H1 (cell line): ENCODE measurements at regions not wholly inside any gene's neighbourhood (a gene's known extent, or its start where the extent isn't known, plus 50 kb on each side); places are given as distances from the start of the nearest gene placed in this dataset.

Experiments
- CTCF ChIA-PET: fragments of 300-600 bp; sonication (Branson Sonifier 250); formaldehyde crosslinking; loops from one replicate; lab custom pipeline; 2021; ENCODE audit not compliant: partially characterized antibody; lab: Charles Lee
- POLR2A ChIA-PET: fragments of 300-600 bp; sonication (Branson Sonifier 250); formaldehyde crosslinking; loops from one replicate; lab custom pipeline; 2021; ENCODE audit warnings: inconsistent platforms; ENCODE audit not compliant: partially characterized antibody; lab: Charles Lee
- DNase-seq, 2 experiments: peaks; one replicate each; pipeline versions ENCODE4 v3.0.0 to v3.0.0-alpha.2; 2010 to 2022; ENCODE audit warnings: low spot score in 2 of 2, low read depth in 1 of 2, mixed read lengths in 1 of 2
- FAIRE-seq: peaks from 2 replicates; lab custom pipeline; 2011; peaks lifted over from hg19 to GRCh38; lab: Jason Lieb, UNC
- H2AFZ ChIP-seq: 2 replicates; pipeline ENCODE4 v1.8.1; 2012; ENCODE audit warnings: low read length, inconsistent platforms
- H2AK5ac ChIP-seq: 2 replicates; pipeline ENCODE4 v1.6.1; 2013; ENCODE audit warnings: low read depth, low read length
- H2BK120ac ChIP-seq: replicated peaks from 2 replicates; pipeline ENCODE3; 2013; ENCODE audit warnings: low read depth, low read length, inconsistent platforms
- H2BK12ac ChIP-seq: 2 replicates; pipeline ENCODE4 v1.6.1; 2013; ENCODE audit warnings: low read depth, low read length
- H2BK15ac ChIP-seq: 2 replicates; pipeline ENCODE4 v1.6.1; 2013; ENCODE audit warnings: low read length
- H2BK20ac ChIP-seq: 2 replicates; pipeline ENCODE4 v1.6.1; 2013; ENCODE audit warnings: low read length
- H2BK5ac ChIP-seq: 2 replicates; pipeline ENCODE4 v1.6.1; 2013; ENCODE audit warnings: low read depth, low read length
- H3K14ac ChIP-seq: 2 replicates; pipeline ENCODE4 v1.6.1; 2013; ENCODE audit warnings: inconsistent platforms; ENCODE audit not compliant: insufficient read length
- H3K18ac ChIP-seq: 2 replicates; pipeline ENCODE4 v1.6.1; 2013; ENCODE audit warnings: low read length; ENCODE audit errors: extremely low read depth
- H3K23ac ChIP-seq: 2 replicates; pipeline ENCODE4 v1.6.1; 2013; ENCODE audit warnings: inconsistent platforms; ENCODE audit not compliant: insufficient read length
- H3K23me2 ChIP-seq: 2 replicates; pipeline ENCODE4 v1.6.1; 2013; ENCODE audit warnings: low read depth, low read length
- H3K27ac ChIP-seq: 2 replicates; pipeline ENCODE4 v1.6.1; 2011; ENCODE audit warnings: low read depth, low read length, inconsistent platforms
- H3K27me3 ChIP-seq, 4 experiments: replicated peaks in 1 of 4; 1 replicate in 1 of 4; 2 replicates in 3 of 4; pipeline versions ENCODE4 v1.6.1 to v1.8.1; 2011 to 2013; ENCODE audit warnings: low read length in 3 of 4, mild to moderate bottlenecking in 3 of 4, inconsistent platforms in 2 of 4, mixed read lengths in 2 of 4, moderate library complexity in 1 of 4; ENCODE audit not compliant: control insufficient read depth in 3 of 4, insufficient read depth in 3 of 4; ENCODE audit errors: extremely low read depth in 1 of 4
- H3K36me3 ChIP-seq, 4 experiments: 2 replicates each; pipeline versions ENCODE4 v1.6.1 to v1.8.1; 2011 to 2013; ENCODE audit warnings: mild to moderate bottlenecking in 4 of 4, low read length in 3 of 4, moderate library complexity in 2 of 4, control low read depth in 1 of 4, inconsistent platforms in 1 of 4; ENCODE audit not compliant: insufficient read depth in 4 of 4, control insufficient read depth in 2 of 4
- H3K4ac ChIP-seq: replicated peaks from 2 replicates; pipeline ENCODE3; 2013; ENCODE audit warnings: low read length, low read depth, mixed read lengths, inconsistent platforms; ENCODE audit not compliant: insufficient read length
- H3K4me1 ChIP-seq, 4 experiments: replicated peaks in 1 of 4; 1 replicate in 1 of 4; 2 replicates in 3 of 4; pipeline versions ENCODE4 v1.6.1 to v1.8.1; 2011 to 2013; ENCODE audit warnings: low read length in 3 of 4, inconsistent platforms in 2 of 4, mixed read lengths in 1 of 4; ENCODE audit not compliant: insufficient read depth in 4 of 4, control insufficient read depth in 3 of 4
- H3K4me2 ChIP-seq, 2 experiments: 2 replicates each; pipeline versions ENCODE4 v1.6.1 to v1.8.1; 2011 to 2013; ENCODE audit warnings: low read depth in 2 of 2, low read length in 2 of 2, control low read depth in 1 of 2, inconsistent platforms in 1 of 2, mild to moderate bottlenecking in 1 of 2; ENCODE audit not compliant: insufficient read depth in 1 of 2
- H3K4me3 ChIP-seq, 4 experiments: fragments of 200-600, 300-600 bp in 1 of 4; sonication (generic), shearing (Covaris generic), sonication (Bioruptor Twin) in 1 of 4; 2 replicates each; pipeline versions ENCODE4 v1.5.1 to v1.8.1; 2011 to 2016; ENCODE audit warnings: low read length in 4 of 4, low read depth in 3 of 4, control low read depth in 2 of 4, inconsistent platforms in 2 of 4, mild to moderate bottlenecking in 2 of 4, mixed read lengths in 1 of 4, moderate library complexity in 1 of 4; ENCODE audit not compliant: insufficient read depth in 2 of 4; ENCODE audit errors: extremely low read depth in 1 of 4
- H3K56ac ChIP-seq: replicated peaks from 2 replicates; pipeline ENCODE3; 2013; ENCODE audit warnings: low read depth, mild to moderate bottlenecking, mixed read lengths, low read length, inconsistent platforms; ENCODE audit not compliant: insufficient read length
- H3K79me1 ChIP-seq: 2 replicates; pipeline ENCODE4 v1.6.1; 2013; ENCODE audit warnings: low read depth, low read length, control low read depth
- H3K79me2 ChIP-seq, 2 experiments: 2 replicates each; pipeline versions ENCODE4 v1.6.1 to v1.8.1; 2012 to 2013; ENCODE audit warnings: low read length in 2 of 2, mild to moderate bottlenecking in 2 of 2, inconsistent platforms in 1 of 2; ENCODE audit not compliant: insufficient read depth in 2 of 2, control insufficient read depth in 1 of 2
- H3K9ac ChIP-seq, 4 experiments: replicated peaks in 1 of 4; 1 replicate in 1 of 4; 2 replicates in 3 of 4; pipeline versions ENCODE4 v1.6.1 to v1.8.1; 2011 to 2013; ENCODE audit warnings: low read depth in 3 of 4, low read length in 3 of 4, control low read depth in 2 of 4, mild to moderate bottlenecking in 2 of 4, moderate library complexity in 2 of 4, inconsistent platforms in 1 of 4; ENCODE audit errors: extremely low read depth in 1 of 4
- H3K9me3 ChIP-seq, 2 experiments: 2 replicates each; pipeline versions ENCODE4 v1.6.1 to v1.8.1; 2012 to 2013; ENCODE audit warnings: mild to moderate bottlenecking in 2 of 2, moderate library complexity in 2 of 2, control low read depth in 1 of 2, inconsistent platforms in 1 of 2, low read depth in 1 of 2, low read length in 1 of 2, mixed read lengths in 1 of 2; ENCODE audit not compliant: insufficient read depth in 2 of 2
- H4K20me1 ChIP-seq, 2 experiments: replicated peaks in 1 of 2; 2 replicates each; pipeline versions ENCODE3 to v1.8.1; 2011 to 2013; ENCODE audit warnings: inconsistent platforms in 2 of 2, low read length in 2 of 2, mild to moderate bottlenecking in 1 of 2; ENCODE audit not compliant: insufficient read depth in 2 of 2, control insufficient read depth in 1 of 2
- H4K5ac ChIP-seq: 2 replicates; pipeline ENCODE4 v1.6.1; 2013; ENCODE audit warnings: low read length, low read depth, mixed read lengths, inconsistent platforms; ENCODE audit not compliant: insufficient read length
- H4K8ac ChIP-seq: 2 replicates; pipeline ENCODE4 v1.8.0; 2013; ENCODE audit warnings: mild to moderate bottlenecking, moderate library complexity, low read length, inconsistent platforms; ENCODE audit not compliant: insufficient read depth; ENCODE audit errors: extremely low read depth
- H4K91ac ChIP-seq: replicated peaks from 2 replicates; pipeline ENCODE3; 2013; ENCODE audit warnings: low read length, mixed read lengths, inconsistent platforms; ENCODE audit not compliant: insufficient read length
- BCL11A ChIP-seq, 2 experiments: IDR thresholded peaks; one replicate each; pipeline ENCODE4 v1.6.1; 2011; ENCODE audit warnings: low read depth in 2 of 2, low read length in 2 of 2, mild to moderate bottlenecking in 2 of 2
- CEBPB ChIP-seq: IDR thresholded peaks from 2 replicates; pipeline ENCODE4 v1.6.1; 2012; ENCODE audit warnings: low read depth, low read length
- POLR2A ChIP-seq, 2 experiments: IDR thresholded peaks; 1 replicate in 1 of 2; 2 replicates in 1 of 2; pipeline ENCODE4 v1.6.1; 2011; ENCODE audit warnings: low read depth in 2 of 2, low read length in 2 of 2, mild to moderate bottlenecking in 2 of 2; ENCODE audit errors: control extremely low read depth in 1 of 2
- SAP30 ChIP-seq: fragments of 300-600 bp; sonication (generic); IDR thresholded peaks from 2 replicates; pipeline ENCODE4 v1.7.1; 2012; ENCODE audit warnings: low read length, moderate library complexity, mild to moderate bottlenecking, inconsistent platforms; ENCODE audit not compliant: insufficient read depth, insufficient replicate concordance
- SIN3A ChIP-seq, 2 experiments: IDR thresholded peaks in 1 of 2; conservative IDR thresholded peaks in 1 of 2; 2 replicates each; pipeline ENCODE4 v1.6.1; 2011 to 2012; ENCODE audit warnings: low read length in 2 of 2, improper control_type of control experiment in 1 of 2, low read depth in 1 of 2, mild to moderate bottlenecking in 1 of 2
- SIRT6 ChIP-seq: IDR thresholded peaks from one replicate; pipeline ENCODE4 v1.7.1; 2012; ENCODE audit warnings: low read length, inconsistent platforms
- WGBS, 2 experiments: shearing (Covaris generic) in 1 of 2; methylation state at CpG; one replicate each; pipeline versions ENCODE4 v1.1.6 to v1.1.7; 2013 to 2015; ENCODE audit warnings: low lambda C conversion rate in 2 of 2, mixed read lengths in 2 of 2, inconsistent platforms in 1 of 2, low coverage in 1 of 2, missing lambda C conversion rate in 1 of 2; ENCODE audit not compliant: insufficient replicate concordance in 2 of 2, insufficient coverage in 1 of 2, insufficient read length in 1 of 2; ENCODE audit errors: extremely low coverage in 1 of 2, missing lambda C conversion rate in 1 of 2; 5-methylcytosine and 5-hydroxymethylcytosine counted together

DNA sequence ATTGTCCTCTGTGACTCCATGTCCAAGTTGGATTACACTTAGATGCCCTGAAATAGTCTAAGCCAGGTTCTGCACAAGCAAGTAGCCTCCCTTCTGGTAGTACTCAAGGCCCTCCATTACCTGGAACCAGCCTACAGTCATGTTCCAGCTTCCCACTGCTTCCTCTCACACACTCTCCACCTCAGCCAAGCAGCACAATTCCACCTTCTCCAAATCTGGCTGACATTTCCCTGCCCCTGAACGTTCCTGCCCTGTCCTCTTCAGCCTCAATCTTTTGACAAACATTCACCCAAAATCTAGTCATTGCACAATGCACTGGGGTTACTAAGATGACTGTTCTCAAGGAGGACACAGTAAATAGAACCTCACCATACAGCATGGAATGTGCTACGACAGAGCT, 95.3 kb upstream of the KLHL29 start:
- no peak overlapping the region for H2BK20ac ChIP-seq
- no peak overlapping the region for H4K5ac ChIP-seq
- H3K18ac ChIP-seq = no peak overlapping the region
- H2AK5ac ChIP-seq = no peak overlapping the region
- H2BK5ac ChIP-seq = no peak overlapping the region
- H3K36me3 ChIP-seq = no peaks in the 10 kb centered on the region
- no peak for DNase-seq
- H3K9me3 ChIP-seq = no peaks in the 10 kb centered on the region
- no peak overlapping the region for H2BK12ac ChIP-seq
- H2BK120ac ChIP-seq = no peak overlapping the region
- no peak overlapping the region for H3K56ac ChIP-seq
- H3K14ac ChIP-seq = no peak overlapping the region
- peaks cover 0 to 8% (median 2%) of the 10 kb centered on the region in 4 experiments; a peak in 4 of 7 replicates for H3K4me1 ChIP-seq
- no peaks in the 10 kb centered on the region for H3K23me2 ChIP-seq
- CTCF ChIA-PET = no interaction called here
- TF ChIP-seq SAP30 (no peak), SIRT6 (no peak), CEBPB (no peak), SIN3A (conservative IDR thresholded peaks at IDR 0.05 in 1 of 2, IDR thresholded peaks at IDR 0.05 in 1 of 2; ENCODE audit: low read depth in 1 of 2, low read length in 2 of 2) (no peak), BCL11A (IDR thresholded peaks at IDR 0.05; ENCODE audit: low read depth in 2 of 2, low read length in 2 of 2) (no peak), POLR2A (IDR thresholded peaks at IDR 0.05; ENCODE audit: control extremely low read depth in 1 of 2, low read depth in 2 of 2, low read length in 2 of 2) (no peak)
- H3K27me3 ChIP-seq = no peaks in the 10 kb centered on the region
- H2AFZ ChIP-seq = no peak overlapping the region
- POLR2A ChIA-PET = no interaction called here
- no peak overlapping the region for H3K4ac ChIP-seq
- no peaks in the 10 kb centered on the region for H4K20me1 ChIP-seq
- H2BK15ac ChIP-seq = no peak overlapping the region
- H3K27ac ChIP-seq = no peak overlapping the region
- WGBS, 2 experiments = 73% methylated on average over 2 of the region's 2 CpGs; no CpG with 5 or more reads in 1 of the 2 experiments
- H3K4me3 ChIP-seq = no peak overlapping the region
- H4K91ac ChIP-seq = no peak overlapping the region
- no peak overlapping the region for H4K8ac ChIP-seq
- H3K23ac ChIP-seq = no peak overlapping the region
- no peak for FAIRE-seq
- H3K9ac ChIP-seq = no peak overlapping the region
- no peaks in the 10 kb centered on the region for H3K79me1 ChIP-seq
- no peak overlapping the region for H3K4me2 ChIP-seq
- H3K79me2 ChIP-seq = no peaks in the 10 kb centered on the region
